ENCODE measurements at regions not wholly inside any gene's neighbourhood (a gene's known extent, or its start where the extent isn't known, plus 50 kb on each side); places are given as distances from the start of the nearest gene placed in this dataset.

- no peak for DNase-seq (ENCODE audit: low spot score)
Observed at GRCh38 chr3:71838406-71838805, 53.5 kb upstream of the PROK2 start.
